ENCODE measurements at regions not wholly inside any gene's neighbourhood (a gene's known extent, or its start where the extent isn't known, plus 50 kb on each side); places are given as distances from the start of the nearest gene placed in this dataset.

GRCh38 chr18:54100920-54101470, 123.5 kb downstream of the MBD2 start:
- Mint-ChIP-seq H3K4me1 (ENCODE audit: low read depth) (no peaks in the 10 kb centered on the region), H3K27ac (no peak overlapping the region), H3K36me3 (ENCODE audit: low read depth) (no peaks in the 10 kb centered on the region), H3K4me3 (no peak overlapping the region), H3K27me3 (peaks cover 7% of the 10 kb centered on the region), H3K9me3 (peaks cover 12% of the 10 kb centered on the region)
- intact Hi-C loops (cut with micrococcal nuclease), result no loop called here

- no peaks in the 10 kb centered on the region for H3K36me3 Mint-ChIP-seq (ENCODE audit: low read depth)
- H3K27me3 Mint-ChIP-seq, result peaks cover 8% of the 10 kb centered on the region
- no peaks in the 10 kb centered on the region for H3K4me1 Mint-ChIP-seq (ENCODE audit: low read depth)
- no peak overlapping the region for H3K4me3 Mint-ChIP-seq
- H3K27ac Mint-ChIP-seq, result no peak overlapping the region
- peaks cover 12% of the 10 kb centered on the region for H3K9me3 Mint-ChIP-seq
- intact Hi-C loops (cut with micrococcal nuclease), result no loop called here
Observed at GRCh38 chr18:54100466-54100865, 124.0 kb downstream of the MBD2 start.

GRCh38 chr18:54094474-54094873, 130.0 kb downstream of the MBD2 start:
- no peak overlapping the region for H3K4me3 Mint-ChIP-seq
- peaks cover 12% of the 10 kb centered on the region for H3K9me3 Mint-ChIP-seq
- peaks cover 17% of the 10 kb centered on the region for H3K27me3 Mint-ChIP-seq
- H3K4me1 Mint-ChIP-seq (ENCODE audit: low read depth), result no peaks in the 10 kb centered on the region
- no peaks in the 10 kb centered on the region for H3K36me3 Mint-ChIP-seq (ENCODE audit: low read depth)
- H3K27ac Mint-ChIP-seq, result no peak overlapping the region
- intact Hi-C loops (cut with micrococcal nuclease), result no loop called here

DNA sequence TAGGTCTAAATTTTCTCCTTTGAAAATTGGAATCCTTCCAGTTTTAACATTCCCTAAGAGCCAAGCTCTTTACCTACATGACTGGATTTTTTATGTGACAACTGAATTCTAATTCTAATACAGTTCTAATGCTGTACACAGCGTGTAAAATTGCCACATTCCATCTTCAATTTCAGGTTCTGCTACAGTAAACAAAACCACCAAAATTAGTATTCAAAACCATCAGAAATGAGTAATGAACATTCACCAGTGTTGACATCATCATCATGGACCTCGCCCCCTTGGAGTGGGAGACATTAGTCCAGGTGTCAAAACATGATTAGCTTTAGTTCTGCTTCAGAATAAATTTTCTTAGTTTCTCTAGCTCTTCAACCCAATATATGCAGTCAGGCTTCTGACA, 133.6 kb downstream of the MBD2 start:
- no peak overlapping the region for H3K4me3 Mint-ChIP-seq
- no peaks in the 10 kb centered on the region for H3K36me3 Mint-ChIP-seq (ENCODE audit: low read depth)
- peaks cover 8% of the 10 kb centered on the region for H3K4me1 Mint-ChIP-seq (ENCODE audit: low read depth)
- intact Hi-C loops (cut with micrococcal nuclease), result no loop called here
- no peaks in the 10 kb centered on the region for H3K9me3 Mint-ChIP-seq
- no peak overlapping the region for H3K27ac Mint-ChIP-seq
- H3K27me3 Mint-ChIP-seq, result peaks cover 16% of the 10 kb centered on the region

- Mint-ChIP-seq H3K36me3 (ENCODE audit: low read depth) (no peaks in the 10 kb centered on the region), H3K27ac (no peak overlapping the region), H3K4me1 (ENCODE audit: low read depth) (peaks cover 8% of the 10 kb centered on the region), H3K27me3 (peaks cover 15% of the 10 kb centered on the region), H3K4me3 (no peak overlapping the region), H3K9me3 (no peaks in the 10 kb centered on the region)
- intact Hi-C loops (cut with micrococcal nuclease), result no loop called here
Observed at GRCh38 chr18:54089749-54090459, 134.6 kb downstream of the MBD2 start.

DNA sequence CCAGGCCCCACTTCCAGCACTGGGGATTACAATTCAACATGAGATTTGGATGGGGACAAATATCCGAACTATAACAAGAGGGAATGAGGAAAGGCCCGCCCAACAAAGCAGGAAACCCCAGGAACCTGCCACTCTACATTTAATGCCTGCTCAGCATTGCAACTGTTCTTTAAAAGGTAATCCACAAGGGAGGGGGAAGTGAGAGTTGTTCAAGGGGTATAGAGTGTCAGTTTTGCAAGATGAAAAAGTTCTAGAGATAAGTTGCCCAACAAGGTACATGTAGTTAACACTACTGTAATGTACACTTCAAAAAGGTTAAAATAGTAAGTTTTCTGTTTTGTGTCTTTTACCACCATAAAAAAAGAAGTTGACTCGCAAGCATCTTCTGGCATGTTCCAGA, 137.6 kb downstream of the MBD2 start:
- H3K9me3 Mint-ChIP-seq, result peaks cover 26% of the 10 kb centered on the region
- H3K4me3 Mint-ChIP-seq, result no peak overlapping the region
- intact Hi-C loops (cut with micrococcal nuclease), result no loop called here
- no peaks in the 10 kb centered on the region for H3K36me3 Mint-ChIP-seq (ENCODE audit: low read depth)
- peaks cover 8% of the 10 kb centered on the region for H3K4me1 Mint-ChIP-seq (ENCODE audit: low read depth)
- peaks cover 19% of the 10 kb centered on the region for H3K27me3 Mint-ChIP-seq
- no peak overlapping the region for H3K27ac Mint-ChIP-seq

- Mint-ChIP-seq H3K4me1 (ENCODE audit: low read depth) (peaks cover 8% of the 10 kb centered on the region), H3K27me3 (peaks cover 19% of the 10 kb centered on the region), H3K9me3 (peaks cover 26% of the 10 kb centered on the region), H3K27ac (no peak overlapping the region), H3K4me3 (no peak overlapping the region), H3K36me3 (ENCODE audit: low read depth) (no peaks in the 10 kb centered on the region)
- intact Hi-C loops (cut with micrococcal nuclease), result no loop called here
Observed at GRCh38 chr18:54086046-54086802, 138.2 kb downstream of the MBD2 start.

- Mint-ChIP-seq H3K27me3 (peaks cover 13% of the 10 kb centered on the region), H3K4me3 (no peak overlapping the region), H3K9me3 (peaks cover 26% of the 10 kb centered on the region), H3K27ac (no peak overlapping the region), H3K36me3 (ENCODE audit: low read depth) (no peaks in the 10 kb centered on the region), H3K4me1 (ENCODE audit: low read depth) (no peaks in the 10 kb centered on the region)
- intact Hi-C loops (cut with micrococcal nuclease), result no loop called here
Observed at GRCh38 chr18:54080858-54081257, 143.6 kb downstream of the MBD2 start.

GRCh38 chr18:54076166-54076565, 148.3 kb downstream of the MBD2 start:
- intact Hi-C loops (cut with micrococcal nuclease), result no loop called here
- Mint-ChIP-seq H3K4me3 (no peak overlapping the region), H3K9me3 (no peaks in the 10 kb centered on the region), H3K27ac (no peak overlapping the region), H3K27me3 (peaks cover 6% of the 10 kb centered on the region), H3K4me1 (ENCODE audit: low read depth) (no peaks in the 10 kb centered on the region), H3K36me3 (ENCODE audit: low read depth) (no peaks in the 10 kb centered on the region)

DNA sequence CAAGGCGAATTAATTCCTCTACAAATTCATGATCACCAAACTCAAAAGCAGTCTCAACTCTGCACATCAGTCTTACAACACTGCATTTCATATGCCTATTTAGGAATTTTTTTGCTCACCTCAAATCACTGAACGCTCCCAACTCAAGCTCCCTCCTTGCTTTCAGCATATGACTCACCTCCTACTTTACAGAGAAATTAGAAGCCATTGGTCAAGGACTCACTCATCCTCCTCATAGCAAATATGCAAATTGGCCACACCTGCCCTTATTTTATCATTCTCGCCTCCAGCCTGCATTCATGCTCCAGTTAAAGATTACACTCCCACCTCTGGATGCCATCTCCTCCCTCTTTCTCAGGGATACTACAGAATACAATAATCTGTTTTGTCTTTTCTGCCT, 148.8 kb downstream of the MBD2 start:
- peaks cover 4% of the 10 kb centered on the region for H3K27me3 Mint-ChIP-seq
- H3K4me1 Mint-ChIP-seq (ENCODE audit: low read depth), result no peaks in the 10 kb centered on the region
- no peak overlapping the region for H3K4me3 Mint-ChIP-seq
- H3K27ac Mint-ChIP-seq, result no peak overlapping the region
- no peaks in the 10 kb centered on the region for H3K9me3 Mint-ChIP-seq
- intact Hi-C loops (cut with micrococcal nuclease), result no loop called here
- H3K36me3 Mint-ChIP-seq (ENCODE audit: low read depth), result no peaks in the 10 kb centered on the region

- Mint-ChIP-seq H3K4me1 (ENCODE audit: low read depth) (no peaks in the 10 kb centered on the region), H3K27me3 (no peaks in the 10 kb centered on the region), H3K4me3 (no peak overlapping the region), H3K36me3 (ENCODE audit: low read depth) (no peaks in the 10 kb centered on the region), H3K9me3 (no peaks in the 10 kb centered on the region), H3K27ac (no peak overlapping the region)
- intact Hi-C loops (cut with micrococcal nuclease), result no loop called here
Observed at GRCh38 chr18:54069729-54070128, 154.7 kb downstream of the MBD2 start.

DNA sequence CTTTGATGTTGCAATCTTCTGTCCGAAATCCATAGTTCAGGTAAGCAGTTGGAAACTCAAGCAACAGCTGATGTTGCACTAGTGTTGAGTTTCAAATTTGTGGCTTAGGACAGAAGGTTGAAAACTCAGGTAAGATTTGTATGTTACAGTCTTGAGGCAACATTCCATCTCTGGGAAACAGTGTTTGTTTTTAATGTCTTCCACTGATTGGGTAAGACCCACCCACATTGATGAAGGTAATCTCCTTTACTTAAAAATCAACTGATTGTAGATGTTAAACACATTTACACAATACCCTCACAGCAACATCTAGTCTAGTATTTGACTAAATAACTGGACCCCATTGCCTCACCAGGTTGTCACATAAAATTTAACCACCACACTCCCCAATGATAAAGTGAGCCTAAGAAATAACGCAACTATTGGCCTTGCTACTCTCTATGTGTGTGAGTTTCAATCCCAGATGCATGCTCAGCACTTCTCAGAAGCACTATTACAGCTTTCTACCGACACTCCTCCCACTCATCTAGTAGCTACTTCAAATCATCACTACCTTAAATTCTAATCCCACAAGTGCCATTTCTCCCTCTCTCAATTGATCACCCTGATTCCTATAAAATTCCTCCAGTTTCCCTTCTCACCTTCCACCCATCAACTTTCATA, 164.0 kb downstream of the MBD2 start:
- H3K9me3 Mint-ChIP-seq, result no peaks in the 10 kb centered on the region
- no peak overlapping the region for H3K27ac Mint-ChIP-seq

GRCh38 chr18:54052732-54053429, 171.6 kb downstream of the MBD2 start:
- Mint-ChIP-seq H3K27ac (no peak overlapping the region), H3K9me3 (no peaks in the 10 kb centered on the region), H3K4me1 (ENCODE audit: low read depth) (no peaks in the 10 kb centered on the region), H3K36me3 (ENCODE audit: low read depth) (no peaks in the 10 kb centered on the region), H3K4me3 (no peak overlapping the region), H3K27me3 (peaks cover 1% of the 10 kb centered on the region)
- intact Hi-C loops (cut with micrococcal nuclease), result no loop called here

More for the DNA sequence above, 164.0 kb downstream of the MBD2 start:
- intact Hi-C loops (cut with micrococcal nuclease), result no loop called here
- Mint-ChIP-seq H3K4me3 (no peak overlapping the region), H3K36me3 (ENCODE audit: low read depth) (no peaks in the 10 kb centered on the region), H3K27me3 (no peaks in the 10 kb centered on the region), H3K4me1 (ENCODE audit: low read depth) (no peaks in the 10 kb centered on the region)

- no peaks in the 10 kb centered on the region for H3K4me1 Mint-ChIP-seq (ENCODE audit: low read depth)
- H3K9me3 Mint-ChIP-seq, result no peaks in the 10 kb centered on the region
- H3K4me3 Mint-ChIP-seq, result no peak overlapping the region
- intact Hi-C loops (cut with micrococcal nuclease), result no loop called here
- H3K36me3 Mint-ChIP-seq (ENCODE audit: low read depth), result no peaks in the 10 kb centered on the region
- no peak overlapping the region for H3K27ac Mint-ChIP-seq
- peaks cover 1% of the 10 kb centered on the region for H3K27me3 Mint-ChIP-seq
Observed at GRCh38 chr18:54052259-54052658, 172.2 kb downstream of the MBD2 start.

Data from dendritic cell treated with granulocyte-macrophage colony-stimulating factor and Interleukin-4, amounts not matched to agents 40 ng/mL and 50 ng/mL, for 4 days (primary cell).